ENCODE measurements at regions not wholly inside any gene's neighbourhood (a gene's known extent, or its start where the extent isn't known, plus 50 kb on each side); places are given as distances from the start of the nearest gene placed in this dataset.

DNA sequence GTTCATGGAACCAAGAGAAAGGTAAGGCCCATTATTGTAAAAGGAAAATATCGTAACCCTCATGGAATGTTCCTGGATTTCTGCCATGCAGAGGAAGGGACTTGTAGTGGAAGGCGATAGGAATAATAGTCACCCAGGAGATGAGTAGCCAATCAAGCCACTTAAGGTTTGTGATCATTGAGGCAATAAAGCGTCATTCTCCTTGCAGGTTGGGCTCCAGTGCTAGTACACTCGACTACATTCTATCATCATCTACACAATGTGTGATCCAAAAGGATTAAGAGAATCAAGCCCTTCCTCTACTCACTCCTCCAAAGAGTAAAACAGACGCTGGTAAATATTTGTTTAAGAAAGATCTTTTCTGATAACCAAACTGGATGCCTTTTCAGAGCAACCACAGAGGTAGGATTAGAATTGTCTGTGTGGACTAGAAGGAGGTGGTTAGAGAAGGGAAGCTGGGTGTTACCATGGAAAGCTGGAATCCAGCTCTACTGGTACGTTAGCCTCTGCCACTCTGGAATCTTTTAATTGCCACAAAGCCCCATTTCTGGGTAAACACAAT is 245.7 kb downstream of the IKZF2 start:
- no peak for DNase-seq (ENCODE audit: extremely low read depth, low read depth)
- TF ChIP-seq, protein P1, sequence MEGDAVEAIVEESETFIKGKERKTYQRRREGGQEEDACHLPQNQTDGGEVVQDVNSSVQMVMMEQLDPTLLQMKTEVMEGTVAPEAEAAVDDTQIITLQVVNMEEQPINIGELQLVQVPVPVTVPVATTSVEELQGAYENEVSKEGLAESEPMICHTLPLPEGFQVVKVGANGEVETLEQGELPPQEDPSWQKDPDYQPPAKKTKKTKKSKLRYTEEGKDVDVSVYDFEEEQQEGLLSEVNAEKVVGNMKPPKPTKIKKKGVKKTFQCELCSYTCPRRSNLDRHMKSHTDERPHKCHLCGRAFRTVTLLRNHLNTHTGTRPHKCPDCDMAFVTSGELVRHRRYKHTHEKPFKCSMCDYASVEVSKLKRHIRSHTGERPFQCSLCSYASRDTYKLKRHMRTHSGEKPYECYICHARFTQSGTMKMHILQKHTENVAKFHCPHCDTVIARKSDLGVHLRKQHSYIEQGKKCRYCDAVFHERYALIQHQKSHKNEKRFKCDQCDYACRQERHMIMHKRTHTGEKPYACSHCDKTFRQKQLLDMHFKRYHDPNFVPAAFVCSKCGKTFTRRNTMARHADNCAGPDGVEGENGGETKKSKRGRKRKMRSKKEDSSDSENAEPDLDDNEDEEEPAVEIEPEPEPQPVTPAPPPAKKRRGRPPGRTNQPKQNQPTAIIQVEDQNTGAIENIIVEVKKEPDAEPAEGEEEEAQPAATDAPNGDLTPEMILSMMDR (IDR thresholded peaks at IDR 0.05; ENCODE audit: low read depth, low read length) = no peak

DNA sequence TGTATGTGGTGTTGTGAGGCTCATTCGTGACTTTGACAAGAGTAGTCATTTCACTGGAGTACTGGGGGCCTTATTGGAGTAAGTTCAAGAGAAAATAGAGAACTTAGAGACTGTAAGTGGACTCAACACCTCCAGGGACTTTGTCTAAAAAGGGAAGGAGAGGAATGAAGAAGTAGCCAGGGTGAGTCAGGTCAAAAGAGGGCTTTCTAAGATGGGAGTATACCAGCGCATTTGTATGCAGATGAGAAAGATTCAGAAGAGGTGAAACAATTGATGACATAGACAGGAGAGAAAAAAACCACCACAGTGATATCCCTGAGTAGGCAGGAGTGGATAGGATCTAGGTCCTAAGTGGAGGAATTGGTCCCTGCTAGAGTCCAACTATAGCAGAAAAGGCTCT is 246.8 kb downstream of the IKZF2 start:
- no peak for DNase-seq (ENCODE audit: extremely low read depth, low read depth)
- TF ChIP-seq, protein P1 (IDR thresholded peaks at IDR 0.05; ENCODE audit: low read depth, low read length) = no peak

- TF ChIP-seq, protein P1 (IDR thresholded peaks at IDR 0.05; ENCODE audit: low read depth, low read length) = no peak
- DNase-seq (ENCODE audit: extremely low read depth, low read depth) = no peak
These were observed 248.0 kb downstream of the IKZF2 start for GRCh38 chr2:212903413-212903812.

- TF ChIP-seq, protein P1 (IDR thresholded peaks at IDR 0.05; ENCODE audit: low read depth, low read length) = no peak
- DNase-seq (ENCODE audit: extremely low read depth, low read depth) = no peak
These were observed 249.0 kb downstream of the IKZF2 start for GRCh38 chr2:212902421-212902820.

- DNase-seq (ENCODE audit: extremely low read depth, low read depth) = no peak
- TF ChIP-seq, protein P1 (IDR thresholded peaks at IDR 0.05; ENCODE audit: low read depth, low read length) = no peak
These were observed 249.7 kb downstream of the IKZF2 start for GRCh38 chr2:212901604-212902275.

DNA sequence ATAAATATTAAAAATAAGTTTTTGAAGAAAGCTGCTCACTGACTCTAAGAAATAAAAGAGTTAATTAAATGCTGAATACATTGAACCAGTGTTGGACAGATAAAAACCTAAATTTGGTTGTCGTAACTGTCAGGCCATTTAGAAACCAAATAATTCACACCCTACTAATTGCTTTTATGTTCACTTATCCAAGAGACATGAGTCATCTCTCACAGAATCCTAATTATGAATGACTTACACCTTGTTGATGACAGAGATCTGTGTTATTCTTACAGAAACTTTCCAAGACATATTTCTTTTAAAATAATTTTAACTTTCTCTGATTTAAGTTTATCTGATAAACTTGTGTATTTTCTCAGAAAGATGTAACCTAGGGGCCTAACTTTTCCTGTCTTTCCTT is 250.7 kb downstream of the IKZF2 start:
- no peak for DNase-seq (ENCODE audit: extremely low read depth, low read depth)
- TF ChIP-seq, protein P1 (IDR thresholded peaks at IDR 0.05; ENCODE audit: low read depth, low read length) = no peak

- TF ChIP-seq, protein P1 (IDR thresholded peaks at IDR 0.05; ENCODE audit: low read depth, low read length) = no peak
- DNase-seq (ENCODE audit: extremely low read depth, low read depth) = no peak
These were observed 253.4 kb downstream of the IKZF2 start for GRCh38 chr2:212898011-212898410.
